Thyroid gland (tissue), 4 donors: ENCODE measurements at regions not wholly inside any gene's neighbourhood (a gene's known extent, or its start where the extent isn't known, plus 50 kb on each side); places are given as distances from the start of the nearest gene placed in this dataset.

ENCODE experiments used
- DNase-seq, 2 donors: peaks; one replicate each; pipeline ENCODE4 v3.0.0-alpha.2; 2019
- H3K27ac ChIP-seq, 3 donors: fragments of 200-600 bp; sonication (generic); 1 replicate in 2 of 3; 2 replicates in 1 of 3; pipeline ENCODE4 v1.5.1; 2016 to 2019; ENCODE audit warnings: mild to moderate bottlenecking in 1 of 3, moderate library complexity in 1 of 3
- H3K27me3 ChIP-seq: fragments of 200-600 bp; sonication (generic); one replicate; pipeline ENCODE4 v1.5.1; 2019
- H3K36me3 ChIP-seq, 2 donors: fragments of 200-600 bp; sonication (generic); one replicate each; pipeline ENCODE4 v1.5.1; 2016 to 2019
- H3K4me1 ChIP-seq, 2 donors: fragments of 200-600 bp; sonication (generic); one replicate each; pipeline ENCODE4 v1.5.1; 2017 to 2019
- H3K4me3 ChIP-seq, 3 donors: fragments of 200-600 bp; sonication (generic); replicated peaks in 1 of 3; 1 replicate in 2 of 3; 2 replicates in 1 of 3; pipeline ENCODE4 v1.5.1; 2016; ENCODE audit warnings: mild to moderate bottlenecking in 1 of 3
- H3K9me3 ChIP-seq: fragments of 200-600 bp; sonication (generic); one replicate; pipeline ENCODE4 v1.5.1; 2017
- POLR2A ChIP-seq, 2 donors: fragments of 450-650 bp; IDR thresholded peaks; one replicate each; pipeline ENCODE4 v1.6.1; 2017; ENCODE audit warnings: antibody characterized with exemption in 2 of 2, mild to moderate bottlenecking in 2 of 2, moderate library complexity in 1 of 2
- WGBS, 2 donors: methylation state at CpG; one replicate each; pipeline ENCODE4 v1.1.5; 2017; 5-methylcytosine and 5-hydroxymethylcytosine counted together
- intact Hi-C: fragments of 100-400 bp; cut with DNase I; formaldehyde crosslinking; loops from one replicate; pipeline ENCODE4 v1.15.1; 2023
- TF ChIP-seq, protein P1 (sequence below), 6 experiments: fragments of 200-600 bp in 3 of 6; fragments of 450-650 bp in 3 of 6; sonication (generic) in 3 of 6; IDR thresholded peaks; one replicate each; pipeline ENCODE4 v1.5.1; 2016 to 2019; ENCODE audit warnings: antibody characterized with exemption in 6 of 6, mild to moderate bottlenecking in 2 of 6, inconsistent platforms in 1 of 6, moderate library complexity in 1 of 6

GRCh38 chr11:26847977-26848376 lies 126.1 kb upstream of the SLC5A12 start:
- no peak for TF ChIP-seq POLR2A (IDR thresholded peaks at IDR 0.05)
- TF ChIP-seq, protein P1, sequence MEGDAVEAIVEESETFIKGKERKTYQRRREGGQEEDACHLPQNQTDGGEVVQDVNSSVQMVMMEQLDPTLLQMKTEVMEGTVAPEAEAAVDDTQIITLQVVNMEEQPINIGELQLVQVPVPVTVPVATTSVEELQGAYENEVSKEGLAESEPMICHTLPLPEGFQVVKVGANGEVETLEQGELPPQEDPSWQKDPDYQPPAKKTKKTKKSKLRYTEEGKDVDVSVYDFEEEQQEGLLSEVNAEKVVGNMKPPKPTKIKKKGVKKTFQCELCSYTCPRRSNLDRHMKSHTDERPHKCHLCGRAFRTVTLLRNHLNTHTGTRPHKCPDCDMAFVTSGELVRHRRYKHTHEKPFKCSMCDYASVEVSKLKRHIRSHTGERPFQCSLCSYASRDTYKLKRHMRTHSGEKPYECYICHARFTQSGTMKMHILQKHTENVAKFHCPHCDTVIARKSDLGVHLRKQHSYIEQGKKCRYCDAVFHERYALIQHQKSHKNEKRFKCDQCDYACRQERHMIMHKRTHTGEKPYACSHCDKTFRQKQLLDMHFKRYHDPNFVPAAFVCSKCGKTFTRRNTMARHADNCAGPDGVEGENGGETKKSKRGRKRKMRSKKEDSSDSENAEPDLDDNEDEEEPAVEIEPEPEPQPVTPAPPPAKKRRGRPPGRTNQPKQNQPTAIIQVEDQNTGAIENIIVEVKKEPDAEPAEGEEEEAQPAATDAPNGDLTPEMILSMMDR (IDR thresholded peaks at IDR 0.05), result no peak
- intact Hi-C loops, result no loop called here
- peak overlapping the region in 2 of 3 donors; percentile 39 to 57 for H3K27ac ChIP-seq
- 63 to 73% methylated on average over 1 of the region's 1 CpG for WGBS, 2 donors
- peaks cover 9 to 14% of the 10 kb centered on the region in 2 donors for H3K4me1 ChIP-seq
- DNase-seq, result no peak
- H3K9me3 ChIP-seq, result no peaks in the 10 kb centered on the region
- H3K36me3 ChIP-seq, result no peaks in the 10 kb centered on the region
- no peaks in the 10 kb centered on the region for H3K27me3 ChIP-seq
- no peak overlapping the region for H3K4me3 ChIP-seq

DNA sequence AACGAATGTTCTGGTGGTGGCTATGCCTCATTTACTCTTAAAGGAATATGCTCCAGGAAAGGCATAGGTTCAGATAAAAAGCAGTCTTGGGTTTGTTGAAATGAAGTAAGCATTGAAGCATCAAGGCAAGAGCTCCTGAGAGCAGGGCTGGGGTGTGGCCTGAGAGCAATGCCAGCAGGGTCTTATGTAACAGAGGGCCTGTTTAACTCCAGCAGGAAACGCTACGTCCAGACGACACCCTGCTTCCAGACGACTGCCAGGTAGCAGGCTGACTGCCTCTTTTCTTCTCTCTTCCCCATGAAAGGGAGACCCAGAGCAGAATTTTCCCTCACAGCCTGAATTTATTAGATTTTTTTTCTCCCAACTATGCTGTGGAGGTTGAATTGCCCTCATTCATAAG lies 127.2 kb upstream of the SLC5A12 start:
- TF ChIP-seq, protein P1 (IDR thresholded peaks at IDR 0.05), result no peak
- TF ChIP-seq POLR2A (IDR thresholded peaks at IDR 0.05), result no peak
- intact Hi-C loops, result no loop called here
- Histone ChIP-seq H3K9me3 (no peaks in the 10 kb centered on the region), H3K27me3 (no peaks in the 10 kb centered on the region), H3K4me3 (no peak overlapping the region), H3K4me1 (peaks cover 9 to 14% of the 10 kb centered on the region in 2 donors), H3K27ac (peak overlapping the region; percentile 39 to 57 (median 48)), H3K36me3 (no peaks in the 10 kb centered on the region)
- 5 to 15% methylated on average over 3 to 5 of the region's 5 CpGs for WGBS, 2 donors
- peak; percentile 79 to 83 for DNase-seq

GRCh38 chr11:26851291-26851690 lies 129.4 kb upstream of the SLC5A12 start:
- Histone ChIP-seq H3K27me3 (no peaks in the 10 kb centered on the region), H3K4me1 (peaks cover 9 to 14% of the 10 kb centered on the region in 2 donors)

GRCh38 chr11:26851696-26852095 lies 129.8 kb upstream of the SLC5A12 start:
- Histone ChIP-seq H3K9me3 (no peaks in the 10 kb centered on the region), H3K27ac (no peak overlapping the region), H3K27me3 (no peaks in the 10 kb centered on the region), H3K36me3 (no peaks in the 10 kb centered on the region), H3K4me1 (peaks cover 9 to 14% of the 10 kb centered on the region in 2 donors), H3K4me3 (no peak overlapping the region)
- TF ChIP-seq, protein P1 (IDR thresholded peaks at IDR 0.05), result no peak
- TF ChIP-seq POLR2A (IDR thresholded peaks at IDR 0.05), result no peak
- intact Hi-C loops, result no loop called here
- DNase-seq, result no peak
- WGBS, 2 donors, result 93 to 96% methylated on average over 4 of the region's 4 CpGs

More at GRCh38 chr11:26851291-26851690, 129.4 kb upstream of the SLC5A12 start:
- TF ChIP-seq, protein P1 (IDR thresholded peaks at IDR 0.05), result no peak
- no peak for TF ChIP-seq POLR2A (IDR thresholded peaks at IDR 0.05)
- Histone ChIP-seq H3K36me3 (no peaks in the 10 kb centered on the region), H3K4me3 (no peak overlapping the region), H3K27ac (no peak overlapping the region), H3K9me3 (no peaks in the 10 kb centered on the region)
- no peak for DNase-seq
- intact Hi-C loops, result no loop called here
- WGBS, 2 donors, result 93 to 94% methylated on average over 3 of the region's 3 CpGs

DNA sequence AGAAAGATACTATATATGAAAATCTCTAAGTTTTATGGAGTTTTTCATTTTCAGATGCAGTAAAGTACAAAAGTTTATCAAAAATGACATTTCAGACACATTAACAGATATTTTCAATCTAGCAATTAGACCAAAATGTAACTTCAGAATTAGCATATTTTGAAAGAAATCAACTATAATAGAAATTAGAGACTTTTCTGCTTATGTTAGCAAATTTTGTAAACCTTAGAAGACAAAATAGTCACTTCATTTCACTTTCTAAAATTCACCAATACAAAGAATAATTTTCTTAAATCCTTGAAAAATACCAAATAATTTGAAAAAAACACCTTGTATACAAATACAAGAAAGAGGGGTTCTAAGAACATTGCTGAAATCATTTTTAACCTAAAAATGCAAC lies 135.8 kb upstream of the FIBIN start:
- H3K36me3 ChIP-seq, result no peaks in the 10 kb centered on the region
- no peaks in the 10 kb centered on the region for H3K4me1 ChIP-seq
- no peaks in the 10 kb centered on the region for H3K27me3 ChIP-seq
- H3K27ac ChIP-seq, result no peak overlapping the region
- H3K4me3 ChIP-seq, result no peak overlapping the region
- intact Hi-C loops, result no loop called here
- no peak for DNase-seq
- no peak for TF ChIP-seq POLR2A (IDR thresholded peaks at IDR 0.05)
- TF ChIP-seq, protein P1 (IDR thresholded peaks at IDR 0.05), result no peak
- no peaks in the 10 kb centered on the region for H3K9me3 ChIP-seq
